Right renal cortex interstitium (tissue), 3 donors: ENCODE measurements at regions not wholly inside any gene's neighbourhood (a gene's known extent, or its start where the extent isn't known, plus 50 kb on each side); places are given as distances from the start of the nearest gene placed in this dataset.

Experiments used
- DNase-seq, 3 donors: peaks; one replicate each; pipeline ENCODE4 v3.0.0-alpha.2; 2013; ENCODE audit warnings: low read depth in 3 of 3, low spot score in 2 of 3

- no peak for DNase-seq
Observed at GRCh38 chr16:49129935-49130334, 151.7 kb downstream of the CBLN1 start.

GRCh38 chr16:49128740-49129139 is 152.9 kb downstream of the CBLN1 start:
- DNase-seq: no peak

DNA sequence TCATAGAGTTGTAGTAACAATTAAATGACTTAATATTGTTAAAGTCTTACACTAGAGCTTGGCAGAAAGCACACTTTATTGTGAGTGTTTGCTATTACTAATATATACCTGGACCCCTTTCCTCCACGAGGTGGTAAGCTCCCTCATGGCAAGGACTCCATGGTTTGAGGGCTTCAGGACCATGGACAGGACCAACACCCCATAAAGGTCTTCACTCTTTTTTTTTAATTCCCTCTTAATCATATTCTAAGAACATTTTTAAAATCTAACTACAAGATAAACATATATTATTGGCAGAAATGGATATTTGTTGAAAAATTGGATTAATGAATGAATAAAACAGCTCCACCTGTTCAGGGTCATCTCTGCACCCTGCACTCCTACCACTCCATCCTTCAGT is 154.5 kb downstream of the CBLN1 start:
- peak in 1 of 3 donors; percentile 16 for DNase-seq

GRCh38 chr16:49121636-49122035 is 160.0 kb downstream of the CBLN1 start:
- no peak for DNase-seq

GRCh38 chr16:49120631-49121030 is 161.0 kb downstream of the CBLN1 start:
- no peak for DNase-seq

DNA sequence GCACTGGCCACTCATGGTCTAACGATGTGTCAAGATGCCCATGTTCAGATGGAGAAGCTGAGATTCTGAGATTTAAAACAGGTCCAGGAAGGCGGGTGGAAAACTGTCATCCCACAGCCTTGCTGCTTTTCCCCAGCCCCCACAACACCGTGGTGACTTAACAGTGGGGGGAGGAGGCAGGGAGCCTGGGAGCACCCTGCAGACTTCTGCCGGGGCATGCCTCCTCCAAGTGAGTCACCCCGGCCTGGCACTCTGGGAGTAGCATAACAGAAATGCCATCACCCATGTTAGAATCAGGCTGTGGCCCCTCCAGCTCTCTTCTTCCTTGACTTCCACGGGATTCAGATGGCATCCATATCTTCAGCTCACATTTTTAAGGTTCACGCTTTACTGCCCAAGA is 164.8 kb downstream of the CBLN1 start:
- no peak for DNase-seq

DNA sequence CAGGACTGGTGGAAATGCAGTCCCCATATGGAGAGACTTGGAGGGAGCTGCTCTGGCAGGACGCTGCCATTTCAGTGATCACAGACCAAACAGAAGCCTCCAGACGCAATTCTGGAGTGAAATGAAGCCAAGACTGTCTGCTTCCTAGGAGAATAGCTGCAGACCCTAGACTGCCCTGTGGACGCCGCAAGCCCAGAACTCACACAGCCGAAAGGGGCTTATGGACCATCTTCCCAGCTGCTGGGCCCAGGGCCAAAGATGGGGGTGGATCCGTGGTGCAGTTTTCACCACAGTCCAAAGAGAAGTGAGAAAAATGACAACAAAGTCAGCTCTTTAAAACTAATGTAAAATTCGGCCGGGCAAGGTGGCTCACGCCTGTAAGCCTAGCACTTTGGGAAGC is 165.7 kb downstream of the CBLN1 start:
- no peak for DNase-seq

- no peak for DNase-seq
Observed at GRCh38 chr16:49112754-49113153, 168.9 kb downstream of the CBLN1 start.

DNA sequence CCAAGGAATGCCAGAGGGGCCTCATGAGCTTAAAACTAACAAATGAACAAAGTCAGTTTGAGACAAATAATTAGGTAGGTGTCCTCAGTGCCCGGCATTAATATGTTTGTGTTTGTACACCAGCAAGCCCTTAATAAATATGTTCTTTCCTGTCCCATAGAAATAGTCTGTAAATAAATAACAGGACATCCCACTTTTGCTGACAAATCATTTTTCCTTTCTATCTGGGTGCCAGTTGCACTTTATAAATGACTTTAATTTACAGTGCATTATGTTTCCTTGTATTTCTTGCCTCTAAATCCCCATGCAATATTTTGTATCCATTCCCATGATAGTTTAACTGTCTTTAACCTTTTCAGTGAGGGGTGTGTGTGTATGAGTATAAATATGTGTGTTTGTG is 170.3 kb downstream of the CBLN1 start:
- no peak for DNase-seq

DNA sequence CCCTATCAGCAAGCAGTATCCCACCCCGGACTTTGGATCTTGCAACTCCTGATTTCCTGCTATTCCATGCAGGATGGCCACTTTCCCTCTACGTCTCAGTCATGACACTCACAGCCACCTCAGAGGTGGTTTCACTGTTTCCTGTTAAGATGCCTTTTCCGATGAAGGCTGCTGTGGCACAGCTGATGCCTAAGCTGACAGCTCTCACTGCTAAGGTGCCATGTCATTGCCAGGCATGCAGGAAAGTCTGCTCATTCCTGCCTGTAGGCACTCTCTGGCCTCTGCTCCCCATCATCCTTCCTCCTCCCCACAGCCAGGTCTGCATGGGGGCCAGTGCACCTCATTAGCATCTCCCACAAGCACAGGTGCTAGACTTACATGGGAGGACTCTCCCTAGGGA is 173.0 kb downstream of the CBLN1 start:
- DNase-seq: no peak

- no peak for DNase-seq
Observed at GRCh38 chr16:49103298-49103697, 178.3 kb downstream of the CBLN1 start.

DNA sequence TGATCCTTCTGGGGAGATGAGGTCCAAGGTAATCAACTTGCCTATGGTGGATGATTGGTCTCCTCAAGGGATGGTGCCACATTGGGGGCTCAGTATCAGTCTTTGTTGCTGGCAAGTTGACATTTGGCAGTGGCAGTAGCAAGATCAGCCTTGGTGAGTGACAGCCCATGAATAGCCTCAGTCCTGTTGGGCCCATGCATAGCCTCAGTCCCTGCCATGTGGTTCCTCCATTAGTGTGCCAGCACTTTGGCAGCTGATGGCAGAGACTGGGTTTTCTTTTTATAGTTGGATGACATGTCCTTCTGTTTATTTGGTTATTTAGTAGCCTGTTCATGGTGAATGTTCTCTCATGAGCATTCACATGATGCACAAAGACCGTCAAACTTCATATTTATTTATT is 179.6 kb downstream of the CBLN1 start:
- DNase-seq: no peak

GRCh38 chr16:49100366-49100765 is 181.3 kb downstream of the CBLN1 start:
- DNase-seq: no peak

- no peak for DNase-seq
Observed at GRCh38 chr16:49097964-49098363, 183.7 kb downstream of the CBLN1 start.

GRCh38 chr16:49096176-49096945 is 185.3 kb downstream of the CBLN1 start:
- no peak for DNase-seq

GRCh38 chr16:49095539-49095938 is 186.1 kb downstream of the CBLN1 start:
- no peak for DNase-seq

- DNase-seq: no peak
Observed at GRCh38 chr16:49094471-49094870, 187.2 kb downstream of the CBLN1 start.

DNA sequence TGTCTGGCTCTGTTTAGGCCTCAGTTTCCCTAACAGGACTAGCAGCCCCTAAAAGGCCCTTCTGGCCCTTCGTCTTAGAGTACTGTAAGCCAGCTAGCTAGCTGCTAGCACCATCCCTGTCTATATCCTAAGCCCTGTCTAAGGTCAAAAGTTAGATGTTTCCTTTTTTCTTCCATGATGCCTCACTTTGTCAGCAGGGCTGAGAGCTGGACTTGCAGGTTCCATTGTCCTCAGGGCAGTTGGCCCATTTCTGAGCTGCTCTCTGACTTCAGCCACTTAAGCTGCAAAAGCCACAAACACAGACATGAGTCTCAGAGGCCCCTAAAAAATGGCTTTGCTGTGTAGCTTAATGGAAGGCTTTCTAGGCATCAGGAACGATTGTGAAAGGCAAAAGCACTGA is 187.7 kb downstream of the CBLN1 start:
- DNase-seq: no peak

- no peak for DNase-seq
Observed at GRCh38 chr16:49092704-49093103, 188.9 kb downstream of the CBLN1 start.

GRCh38 chr16:49089533-49089932 is 192.1 kb downstream of the CBLN1 start:
- no peak for DNase-seq

DNA sequence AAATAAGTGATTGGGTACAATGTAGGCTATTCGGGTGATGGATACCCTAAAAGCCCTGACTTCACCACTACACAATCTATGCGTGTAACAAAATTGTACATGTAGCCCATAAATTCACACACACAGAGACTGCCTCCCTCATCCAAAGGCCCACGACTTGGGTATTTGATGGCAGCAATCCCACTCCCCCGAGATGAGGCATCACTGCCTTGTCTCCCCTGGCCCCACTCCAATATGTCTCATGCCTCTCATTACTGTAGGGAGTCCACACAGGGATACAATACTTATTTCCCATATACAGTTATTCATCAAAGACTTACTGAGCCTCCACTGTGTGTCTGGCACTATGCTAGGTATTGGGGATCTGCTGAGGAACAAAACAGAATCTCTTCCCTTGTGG is 192.6 kb downstream of the CBLN1 start:
- no peak for DNase-seq

- DNase-seq: no peak
Observed at GRCh38 chr16:49085686-49086085, 196.0 kb downstream of the CBLN1 start.
